Stimulated activated CD8-positive, alpha-beta memory T cell treated with anti-CD3 and anti-CD28 coated beads, Interleukin-2, amount 100 ng/mL, for 48 hours (primary cell): ENCODE measurements at regions not wholly inside any gene's neighbourhood (a gene's known extent, or its start where the extent isn't known, plus 50 kb on each side); places are given as distances from the start of the nearest gene placed in this dataset.

ENCODE experiments used
- DNase-seq, 2 donors: peaks; one replicate each; pipeline ENCODE4 v3.0.0-alpha.2; 2020; ENCODE audit warnings: low read depth in 2 of 2

- no peak for DNase-seq
Observed at GRCh38 chr2:173766537-173767289, 198.5 kb downstream of the SP3 start.

GRCh38 chr2:173770947-173771678 is 194.1 kb downstream of the SP3 start:
- DNase-seq = no peak

DNA sequence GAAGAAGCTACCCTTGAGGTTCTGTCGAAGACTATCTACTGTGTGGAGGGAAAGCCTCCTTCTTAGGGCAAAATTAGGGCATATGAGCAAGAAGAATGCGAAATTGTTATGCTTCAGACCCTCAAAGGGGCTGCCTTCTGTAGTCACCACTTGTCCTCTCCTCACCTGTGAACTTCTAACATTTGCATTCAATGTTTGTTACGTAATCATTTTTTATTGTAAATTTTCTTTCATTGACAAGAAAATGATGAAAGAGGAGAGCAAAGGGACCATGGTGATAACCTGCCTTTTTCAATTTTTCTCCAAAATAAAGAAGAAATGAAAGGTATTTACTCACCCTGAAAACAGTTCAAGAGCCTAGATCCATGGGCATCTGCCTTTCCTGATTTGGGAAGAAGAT is 193.0 kb downstream of the SP3 start:
- no peak for DNase-seq

GRCh38 chr2:173773076-173773475 is 192.1 kb downstream of the SP3 start:
- no peak for DNase-seq

- DNase-seq = no peak
Observed at GRCh38 chr2:173775440-173775839, 189.7 kb downstream of the SP3 start.

- DNase-seq = no peak
Observed at GRCh38 chr2:173782681-173783080, 182.5 kb downstream of the SP3 start.

DNA sequence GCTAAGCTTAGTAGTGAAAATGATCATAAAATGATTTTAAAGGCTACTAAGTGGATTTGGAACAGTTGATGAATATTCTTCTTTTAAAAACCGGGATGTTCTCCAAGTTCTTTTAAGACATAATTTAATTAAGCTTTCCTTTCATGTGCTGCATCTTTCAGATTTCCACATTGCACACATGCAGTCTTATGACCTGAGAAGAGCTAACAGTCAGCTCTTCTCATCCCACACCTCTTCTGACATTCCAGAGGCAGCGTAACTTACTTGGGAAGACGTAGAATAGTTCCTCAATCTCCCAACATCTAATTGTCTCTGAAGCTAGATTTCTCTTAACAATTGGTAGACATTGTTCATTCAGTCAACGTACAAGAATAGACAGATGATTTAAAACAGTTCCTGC is 181.8 kb downstream of the SP3 start:
- no peak for DNase-seq

DNA sequence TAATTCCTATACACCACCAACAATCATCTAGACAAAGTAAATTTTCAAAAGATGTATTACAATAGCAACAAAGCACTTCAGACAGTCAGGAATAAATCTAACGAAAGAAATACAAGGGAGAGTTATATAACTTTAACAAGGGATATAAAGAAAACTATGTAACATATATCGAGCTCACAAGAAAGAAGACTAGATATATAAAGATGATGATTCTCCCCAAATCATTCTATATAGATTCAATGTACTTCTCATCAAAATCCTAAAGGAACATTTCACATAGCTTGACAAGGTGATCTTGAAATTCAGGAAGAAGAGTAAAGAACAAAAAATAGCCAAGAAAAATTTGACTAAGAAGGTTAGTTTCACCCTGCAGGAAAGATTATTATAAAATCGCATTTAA is 179.4 kb downstream of the SP3 start:
- DNase-seq = no peak

DNA sequence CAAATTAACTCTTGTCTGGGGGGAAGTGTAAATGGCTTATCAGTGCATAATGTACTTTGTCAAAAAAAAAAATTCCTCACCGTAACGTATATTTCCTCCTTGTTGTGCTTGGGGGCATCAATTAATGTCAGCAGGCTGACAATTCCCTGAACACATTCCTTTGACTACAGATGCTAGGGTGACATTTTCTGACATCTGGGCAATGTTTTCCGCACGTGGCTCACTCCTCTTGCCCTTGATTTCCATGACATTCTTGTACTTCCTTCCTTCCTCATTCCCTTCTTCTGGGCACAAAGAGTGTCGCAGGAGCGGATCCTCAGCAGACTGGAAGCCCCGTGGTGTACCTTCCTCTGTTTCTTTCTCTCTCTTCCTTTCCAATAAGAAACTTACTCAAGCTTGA is 173.7 kb downstream of the SP3 start:
- no peak for DNase-seq

- no peak for DNase-seq
Observed at GRCh38 chr2:173792166-173792565, 173.0 kb downstream of the SP3 start.

GRCh38 chr2:173792741-173793140 is 172.4 kb downstream of the SP3 start:
- DNase-seq = no peak

- no peak for DNase-seq
Observed at GRCh38 chr2:173793709-173794565, 171.2 kb downstream of the SP3 start.

- DNase-seq = no peak
Observed at GRCh38 chr2:173797586-173798263, 167.4 kb downstream of the SP3 start.

DNA sequence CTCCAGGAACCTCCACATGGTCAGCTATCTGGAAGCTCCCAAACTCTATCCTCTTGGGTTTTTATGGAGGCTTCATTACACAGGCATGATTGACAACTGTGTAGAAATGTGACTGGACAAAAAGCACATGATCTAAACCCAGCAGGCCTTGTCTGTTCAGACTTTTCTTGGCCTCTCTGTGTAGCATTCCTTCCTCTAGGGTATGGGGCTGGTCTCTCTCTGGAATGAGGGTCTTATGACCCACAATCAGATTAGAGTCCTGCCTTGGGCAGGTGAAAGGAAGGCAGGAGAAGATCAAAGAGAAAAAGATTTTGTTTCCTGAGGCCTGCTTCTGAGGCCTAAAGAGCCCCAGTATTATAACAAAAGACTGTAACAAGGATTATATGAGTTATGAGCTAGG is 162.7 kb downstream of the SP3 start:
- no peak for DNase-seq

DNA sequence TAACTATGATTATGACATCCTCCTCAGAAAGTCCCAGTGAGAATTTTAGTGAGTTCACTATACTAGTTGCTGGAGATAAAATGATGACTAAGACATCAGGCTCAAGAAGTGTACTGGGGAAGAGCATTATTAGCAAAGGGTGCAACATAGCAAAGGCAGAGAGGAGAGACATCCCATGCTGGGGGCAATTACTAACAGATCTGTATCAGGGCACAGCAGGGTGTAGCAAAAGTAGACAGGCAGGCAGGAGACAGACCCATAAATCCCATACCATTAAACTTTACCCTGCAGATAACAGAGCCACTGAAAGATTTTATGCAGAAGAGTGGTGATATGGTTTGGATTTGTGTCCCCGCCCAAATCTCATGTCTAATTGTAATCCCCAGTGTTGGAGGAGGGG is 161.7 kb downstream of the SP3 start:
- DNase-seq = no peak

DNA sequence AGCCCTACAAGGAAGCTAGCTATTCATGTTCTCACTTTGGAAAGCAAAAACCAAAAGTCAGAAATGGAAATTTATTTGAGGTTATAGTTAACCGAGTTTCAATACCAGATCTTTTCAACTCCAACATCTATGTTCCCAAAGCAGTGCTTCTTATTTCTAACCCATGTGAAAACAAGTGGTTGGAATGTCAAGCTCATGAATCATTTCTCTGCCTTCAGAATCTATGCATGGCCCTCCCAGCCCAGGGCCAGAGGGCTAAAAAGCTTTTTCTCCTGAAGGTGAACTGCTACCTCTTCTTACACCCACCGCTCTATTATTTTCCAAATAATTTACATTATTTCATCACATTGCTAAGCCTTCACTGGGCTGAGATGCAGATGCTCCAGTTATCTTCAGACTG is 158.4 kb downstream of the SP3 start:
- no peak for DNase-seq

GRCh38 chr2:173808718-173809117 is 156.5 kb downstream of the SP3 start:
- DNase-seq = no peak

DNA sequence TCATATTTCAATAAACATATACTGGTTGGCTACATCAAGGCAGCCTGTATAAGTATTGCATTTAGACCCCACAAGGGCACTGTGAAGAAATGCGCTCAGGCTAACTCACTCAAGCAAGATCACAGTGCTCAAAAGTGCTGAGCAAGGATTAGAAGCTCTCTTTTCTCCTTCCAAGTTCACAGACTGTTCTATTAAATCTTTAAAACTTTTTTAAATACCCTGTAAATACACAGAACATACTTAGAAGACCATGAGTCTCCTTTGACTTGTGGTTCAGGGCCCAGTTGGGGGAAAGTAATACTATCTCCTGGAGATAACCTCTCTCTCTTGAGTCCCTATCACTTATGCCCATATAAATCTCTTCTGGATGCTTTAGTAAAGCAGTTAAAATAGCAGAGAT is 152.9 kb downstream of the SP3 start:
- DNase-seq = no peak

DNA sequence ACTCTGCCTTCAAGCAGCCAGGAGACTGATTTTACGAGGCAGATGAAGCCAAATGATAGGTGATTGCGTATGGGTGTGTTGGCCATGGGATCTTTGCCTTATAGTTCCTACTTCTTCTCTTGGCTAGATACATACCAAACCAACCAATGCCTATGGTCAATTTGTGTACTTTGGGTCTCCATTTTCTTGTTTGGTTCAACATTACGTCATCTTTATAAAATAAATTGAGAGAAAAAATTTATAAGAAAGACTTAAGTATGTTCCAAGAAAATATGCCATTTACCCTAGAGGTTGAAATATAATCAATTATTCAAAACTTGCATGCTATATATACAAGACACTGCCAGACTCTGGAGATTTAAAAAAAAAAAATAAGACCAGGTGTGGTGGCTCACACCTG is 150.9 kb downstream of the SP3 start:
- DNase-seq = no peak

- no peak for DNase-seq
Observed at GRCh38 chr2:173815772-173816171, 149.4 kb downstream of the SP3 start.

- no peak for DNase-seq
Observed at GRCh38 chr2:173817582-173817981, 147.6 kb downstream of the SP3 start.

DNA sequence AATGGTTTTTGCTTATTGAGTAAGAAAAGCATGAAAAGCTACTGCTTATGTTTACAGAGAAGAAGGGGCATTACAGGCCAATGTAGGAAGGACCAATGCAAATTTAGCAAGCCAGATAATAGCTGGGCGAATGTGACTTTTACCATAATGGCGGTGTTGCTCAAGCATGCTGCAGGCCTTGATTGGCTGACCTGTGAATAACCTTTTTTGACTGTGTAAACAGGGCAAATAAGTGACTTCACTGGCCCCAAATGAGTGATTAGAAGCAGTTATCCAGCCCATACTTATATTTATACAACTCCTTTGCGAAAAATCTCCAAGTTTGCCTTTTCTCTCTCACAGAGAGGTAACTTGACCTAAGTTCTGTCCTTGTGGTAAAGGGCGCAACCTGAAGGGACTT is 146.9 kb downstream of the SP3 start:
- DNase-seq = no peak
